HL-60/S4 (cell line): ENCODE measurements at regions not wholly inside any gene's neighbourhood (a gene's known extent, or its start where the extent isn't known, plus 50 kb on each side); places are given as distances from the start of the nearest gene placed in this dataset.

Source experiments
- in situ Hi-C: fragments of 300-500 bp; cut with MboI; formaldehyde crosslinking; loops from 2 replicates; pipeline ENCODE4 v1.14.3; 2022; ENCODE audit warnings: low sequenced_read_pairs

DNA sequence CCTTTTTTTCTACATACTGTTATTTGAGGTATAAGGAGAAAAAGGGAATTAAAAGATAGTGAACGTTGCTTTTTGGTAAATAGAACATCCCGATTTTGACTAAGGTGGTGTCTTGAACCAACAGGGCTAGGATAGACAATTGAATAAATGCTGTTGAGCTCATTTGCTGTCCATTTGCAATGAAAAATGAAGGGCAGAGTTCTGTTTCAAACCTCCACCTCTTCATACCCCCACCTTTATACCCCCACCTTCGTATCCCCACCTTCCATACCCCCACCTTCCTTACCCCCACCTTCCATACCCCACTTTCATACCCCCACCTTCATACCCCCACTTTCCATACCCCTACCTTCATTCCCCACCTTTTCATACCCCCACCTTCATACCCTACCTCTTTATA lies 93.4 kb upstream of the NAA20 start:
- in situ Hi-C loops: no loop called here

DNA sequence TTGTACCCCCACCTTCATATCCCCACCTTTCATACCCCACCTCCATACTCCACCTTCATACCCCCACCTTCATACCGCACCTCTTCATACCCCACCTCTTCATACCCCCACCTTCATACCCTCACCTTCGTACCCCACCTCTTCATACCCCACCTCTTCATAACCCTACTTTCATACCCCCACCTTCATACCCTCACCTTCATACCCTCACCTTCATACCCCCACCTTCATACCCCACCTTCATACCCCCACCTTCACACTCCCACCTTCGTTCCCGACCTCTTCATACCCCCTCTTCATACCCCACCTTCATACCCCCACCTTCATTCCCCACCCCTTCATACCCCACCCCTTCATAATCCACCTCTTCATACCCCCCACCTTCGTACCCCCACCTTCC lies 92.9 kb upstream of the NAA20 start:
- in situ Hi-C loops: no loop called here

DNA sequence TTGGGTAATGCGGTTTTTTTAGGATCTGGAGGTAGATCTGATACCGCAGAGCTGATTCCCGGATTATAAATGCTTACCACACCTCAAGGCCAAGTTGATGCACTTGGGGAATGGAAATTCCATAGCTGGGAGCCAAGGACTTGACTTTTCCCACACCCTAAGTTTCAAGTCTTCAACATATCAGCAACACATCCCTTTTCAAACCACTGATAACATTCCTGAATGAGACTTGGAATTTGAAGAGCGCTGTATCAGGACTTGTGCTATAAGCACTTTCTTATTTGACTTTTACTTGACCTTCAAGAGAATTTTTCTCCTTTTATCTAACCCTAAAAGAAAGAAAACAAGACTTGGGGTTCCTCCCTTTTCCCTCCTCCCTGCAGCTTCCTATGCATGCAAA lies 90.6 kb upstream of the NAA20 start:
- in situ Hi-C loops: no loop called here

DNA sequence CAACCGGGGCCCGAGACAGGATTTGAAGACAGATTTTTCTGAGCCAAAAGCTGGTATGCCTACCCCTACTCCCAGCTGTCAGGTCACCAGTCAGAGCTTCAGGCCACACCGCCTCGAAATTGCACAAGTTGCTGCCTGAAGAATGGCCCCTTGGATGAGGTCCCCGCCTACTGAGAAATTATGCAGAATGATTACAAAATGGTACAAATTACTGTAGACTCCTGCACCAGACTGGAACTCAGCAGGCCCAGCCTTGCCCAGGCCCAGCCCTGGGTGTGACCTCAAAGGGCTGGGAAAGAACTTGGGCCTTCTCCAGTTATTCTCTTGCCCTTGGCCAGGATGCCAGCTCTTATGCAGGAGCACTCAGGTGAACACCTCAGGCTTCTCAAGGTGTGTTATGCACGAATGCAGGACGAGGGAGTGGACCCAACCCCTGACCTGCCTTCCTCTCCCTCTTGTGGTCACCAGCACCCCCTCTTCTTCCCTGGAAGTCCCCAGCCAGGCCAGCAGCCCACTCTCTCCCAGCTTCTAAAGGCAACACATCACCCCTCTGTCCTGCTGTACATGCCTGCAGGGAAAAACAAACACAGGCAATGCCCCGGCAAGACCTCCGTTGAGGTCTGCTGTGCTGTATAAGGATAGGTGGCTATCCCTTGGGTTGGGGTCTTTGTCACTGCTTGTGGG lies 88.7 kb upstream of the NAA20 start:
- in situ Hi-C loops: no loop called here

DNA sequence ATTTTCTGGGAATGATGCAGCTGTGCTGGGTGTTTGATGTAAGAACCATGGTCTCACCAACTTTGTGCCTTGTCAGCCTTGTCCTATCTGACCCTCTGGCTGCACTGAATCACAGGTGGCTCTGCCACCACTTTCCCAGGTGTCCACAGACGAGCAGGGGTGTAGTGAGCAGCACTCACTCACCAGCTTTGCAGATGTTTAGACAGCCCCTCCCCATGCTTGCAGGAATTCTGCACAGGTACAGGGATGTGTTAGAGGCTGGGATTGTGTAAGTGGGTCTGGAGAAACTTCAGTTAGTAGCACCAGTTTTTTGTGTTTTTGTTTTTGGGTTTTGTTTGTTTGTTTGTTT lies 88.2 kb upstream of the NAA20 start:
- in situ Hi-C loops: no loop called here

DNA sequence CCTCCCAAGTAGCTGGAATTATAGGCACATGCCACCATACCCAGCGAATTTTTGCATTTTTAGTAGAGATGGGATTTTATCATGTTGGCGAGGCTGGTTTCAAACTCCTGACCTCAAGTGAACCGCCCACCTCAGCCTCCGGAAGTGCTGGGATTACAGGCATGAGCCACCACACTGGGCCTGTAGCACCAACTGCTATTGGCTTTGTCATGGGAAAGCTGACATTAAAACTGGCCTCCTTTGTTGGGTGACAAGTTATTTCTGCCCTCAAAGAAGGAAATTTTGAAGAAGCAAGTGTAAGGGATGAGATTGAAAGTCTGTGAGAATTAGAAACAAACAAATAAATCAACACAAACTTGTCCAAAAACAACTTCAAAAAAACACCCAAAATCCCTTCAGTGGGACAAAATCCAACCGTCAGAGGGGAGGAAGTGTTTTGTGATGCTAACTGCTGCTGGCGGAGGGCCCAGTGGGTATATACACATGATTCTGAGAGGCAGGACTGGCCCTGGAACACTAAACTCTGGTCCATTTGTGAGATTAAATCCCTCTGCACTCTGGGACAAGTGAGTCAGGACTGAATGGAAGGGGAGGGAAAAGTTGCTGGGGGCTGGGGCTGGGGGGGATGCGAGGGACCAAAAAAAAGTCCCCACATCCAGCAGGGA lies 87.5 kb upstream of the NAA20 start:
- in situ Hi-C loops: no loop called here

DNA sequence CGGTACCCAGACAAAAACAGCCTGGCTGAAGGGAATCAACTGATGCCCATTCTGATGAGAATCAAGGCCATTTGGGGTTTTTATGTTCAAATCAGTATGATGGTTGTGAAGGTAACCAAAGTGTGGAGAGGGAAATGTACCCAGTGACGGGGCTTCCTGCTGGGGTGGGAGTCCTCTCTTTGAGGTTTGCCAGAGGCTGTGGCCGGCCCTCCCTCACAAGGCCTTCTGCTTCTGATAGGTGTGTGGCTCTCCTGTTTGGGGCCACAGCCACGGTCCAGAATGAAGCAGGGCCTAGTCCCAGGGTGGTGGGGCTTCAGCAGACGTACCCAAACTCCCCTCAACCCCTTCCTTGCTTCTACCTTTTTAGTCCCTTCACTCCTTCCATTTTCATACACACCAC lies 86.7 kb upstream of the NAA20 start:
- in situ Hi-C loops: no loop called here

DNA sequence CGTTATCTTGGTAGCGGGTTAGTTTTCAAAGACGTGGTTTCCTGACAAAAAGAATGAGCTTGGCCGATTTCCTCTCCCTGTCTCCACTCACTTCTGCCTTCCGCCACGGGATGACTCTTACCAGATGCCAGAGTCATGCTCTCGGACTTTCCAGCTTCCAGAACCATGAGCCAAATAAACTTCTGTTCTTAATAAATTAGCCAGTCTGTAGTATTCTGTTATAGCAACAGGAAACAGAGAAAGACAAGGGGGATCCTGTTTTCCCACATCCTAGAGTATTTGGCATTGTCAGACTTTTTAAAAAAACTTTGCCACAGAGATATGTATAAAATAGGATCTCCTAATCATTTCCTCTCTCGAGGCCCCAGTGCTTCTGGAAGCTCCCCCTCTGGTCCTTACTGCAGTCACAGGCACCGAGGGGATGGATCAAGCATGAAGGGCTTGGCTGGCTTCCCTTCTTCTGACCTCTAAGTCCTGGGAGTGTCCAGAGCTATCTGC lies 84.9 kb upstream of the NAA20 start:
- in situ Hi-C loops: no loop called here

DNA sequence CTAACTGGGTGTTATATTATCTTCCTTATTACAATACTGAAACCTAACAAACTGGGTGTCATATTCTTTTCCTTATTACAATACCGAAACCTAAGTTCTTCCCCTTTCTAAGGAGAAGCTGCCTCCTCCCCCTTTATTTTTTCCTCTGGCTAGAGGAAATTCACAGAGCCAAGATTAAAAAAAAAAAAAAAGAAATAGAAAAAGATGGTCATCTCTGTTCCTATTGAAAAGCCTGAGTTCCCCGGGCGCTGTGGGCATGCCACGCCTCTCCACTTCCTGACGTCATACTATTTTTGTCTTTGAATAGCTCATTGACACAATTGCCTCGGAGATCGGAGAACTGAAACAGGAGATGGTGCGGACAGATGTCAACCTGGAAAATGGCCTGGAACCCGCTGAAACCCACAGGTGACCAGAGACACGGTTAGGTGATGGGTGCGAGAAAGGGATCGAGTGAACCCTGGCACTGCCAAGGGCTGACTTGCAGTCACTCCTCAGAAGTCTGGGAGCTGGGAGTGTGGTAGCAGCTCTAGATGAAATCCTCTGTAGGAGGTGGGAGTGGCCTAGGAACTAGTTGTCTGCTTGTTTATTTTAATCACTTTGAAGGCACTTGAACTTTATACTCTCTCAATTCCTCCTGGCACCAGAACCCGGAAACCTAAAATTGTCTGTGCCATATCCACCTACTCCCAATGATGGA lies 82.2 kb upstream of the NAA20 start:
- in situ Hi-C loops: no loop called here

DNA sequence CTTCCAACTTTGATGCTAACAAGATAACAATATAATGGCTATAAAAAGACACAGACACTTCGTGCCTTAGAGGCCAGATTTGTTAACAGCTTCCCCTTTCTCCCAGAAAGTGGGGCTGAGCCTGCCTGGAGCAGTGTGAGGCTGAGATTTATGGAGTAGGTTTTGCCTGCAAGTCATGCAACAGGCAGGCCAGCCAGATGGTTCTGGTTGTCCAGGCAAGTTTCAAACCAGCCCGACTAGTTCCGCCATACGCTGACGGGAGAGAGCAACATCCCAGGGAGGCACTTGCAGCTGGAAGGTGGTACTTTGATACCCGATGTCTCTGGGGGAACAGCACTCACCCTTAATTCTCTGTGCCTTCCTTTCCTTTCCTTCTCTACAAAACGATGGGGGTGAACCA lies 81.3 kb upstream of the NAA20 start:
- in situ Hi-C loops: no loop called here

DNA sequence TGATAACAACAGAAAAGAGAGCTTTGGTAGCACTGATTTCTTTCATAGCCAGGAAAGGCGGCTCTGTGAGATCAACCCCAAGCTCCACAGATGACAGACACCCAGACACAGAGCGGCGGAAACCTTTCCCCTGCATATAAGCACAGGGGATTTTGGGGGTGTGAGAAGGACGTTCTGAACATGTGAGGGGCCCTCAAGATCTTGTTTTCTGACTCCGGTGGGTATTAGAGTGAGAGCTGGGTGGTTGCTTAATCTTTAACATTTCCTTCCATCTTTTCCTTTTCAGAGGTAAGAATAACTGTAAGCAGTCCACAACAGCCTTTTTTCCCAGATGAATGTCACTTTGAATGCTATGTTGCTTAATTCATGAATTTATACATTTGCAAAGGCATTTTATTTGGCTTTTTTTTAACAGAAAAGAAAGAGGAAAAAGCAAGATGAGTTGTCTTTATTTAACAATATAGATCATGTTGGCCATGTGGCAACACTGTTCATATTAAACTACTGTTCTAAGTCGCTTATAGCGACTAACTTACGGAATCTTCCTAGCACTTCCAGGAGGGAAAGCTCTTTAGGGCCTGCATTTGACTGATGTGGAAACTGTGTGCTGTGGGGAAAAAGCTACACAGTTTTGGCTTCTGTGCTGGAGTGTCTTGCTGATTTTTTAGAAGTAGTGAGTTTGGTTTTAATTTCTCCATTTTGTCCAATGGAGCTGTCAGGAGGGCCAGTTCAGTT lies 80.5 kb upstream of the NAA20 start:
- in situ Hi-C loops: no loop called here

DNA sequence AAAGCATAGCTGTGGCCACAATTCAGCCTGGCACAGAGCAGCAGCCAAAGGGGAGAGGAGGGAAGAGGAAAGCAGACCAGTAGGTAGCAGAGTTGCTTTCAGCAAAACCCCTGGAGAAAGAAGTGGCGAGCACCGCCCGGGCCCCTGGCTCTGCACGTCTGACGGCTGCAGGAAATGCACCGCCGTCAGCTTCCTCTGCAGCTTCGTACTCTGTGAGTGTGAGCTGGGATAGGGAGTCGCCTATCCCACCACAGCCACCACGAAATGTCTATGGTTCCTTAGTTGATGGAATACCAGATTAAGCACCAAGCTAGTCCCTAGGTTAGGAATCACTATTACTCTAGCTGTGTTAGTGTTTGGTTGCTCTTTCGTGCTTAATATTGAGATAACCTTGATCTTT lies 79.9 kb upstream of the NAA20 start:
- in situ Hi-C loops: no loop called here

DNA sequence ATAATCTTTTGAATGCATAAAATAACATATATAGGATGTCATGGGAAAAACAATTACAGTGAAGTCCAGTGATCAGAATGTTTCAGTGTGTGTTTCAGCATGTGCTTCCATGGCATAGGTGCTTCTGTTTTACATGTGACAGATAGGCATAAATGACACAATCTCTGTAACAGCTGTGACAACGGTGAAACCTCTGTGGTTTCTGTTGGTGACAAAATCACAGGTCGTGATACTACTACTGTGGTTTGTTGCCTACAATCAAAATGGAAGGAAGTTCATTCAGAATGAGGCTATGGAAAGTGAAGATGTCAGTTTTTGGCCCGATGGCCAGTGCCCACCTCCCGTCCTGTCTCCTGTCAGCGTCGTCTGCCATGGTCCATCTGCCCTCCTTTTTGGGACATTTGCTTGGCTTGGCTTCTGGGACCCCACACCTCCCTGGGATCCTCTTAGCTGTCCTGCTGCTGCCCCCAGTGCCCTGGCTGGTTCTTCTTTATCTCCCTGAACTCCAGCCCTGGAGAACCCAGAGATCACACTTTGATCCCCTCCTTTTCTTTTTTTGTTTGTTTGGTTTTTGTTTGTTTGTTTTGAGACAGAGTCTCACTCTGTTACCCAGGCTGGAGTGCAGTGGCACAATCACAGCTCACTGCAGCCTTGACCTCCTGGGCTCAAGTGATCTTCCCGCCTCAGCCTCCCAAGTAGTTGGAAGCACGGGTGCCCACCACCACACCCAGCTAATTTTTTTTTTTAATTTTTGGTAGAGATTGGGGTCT lies 79.3 kb upstream of the NAA20 start:
- in situ Hi-C loops: no loop called here

DNA sequence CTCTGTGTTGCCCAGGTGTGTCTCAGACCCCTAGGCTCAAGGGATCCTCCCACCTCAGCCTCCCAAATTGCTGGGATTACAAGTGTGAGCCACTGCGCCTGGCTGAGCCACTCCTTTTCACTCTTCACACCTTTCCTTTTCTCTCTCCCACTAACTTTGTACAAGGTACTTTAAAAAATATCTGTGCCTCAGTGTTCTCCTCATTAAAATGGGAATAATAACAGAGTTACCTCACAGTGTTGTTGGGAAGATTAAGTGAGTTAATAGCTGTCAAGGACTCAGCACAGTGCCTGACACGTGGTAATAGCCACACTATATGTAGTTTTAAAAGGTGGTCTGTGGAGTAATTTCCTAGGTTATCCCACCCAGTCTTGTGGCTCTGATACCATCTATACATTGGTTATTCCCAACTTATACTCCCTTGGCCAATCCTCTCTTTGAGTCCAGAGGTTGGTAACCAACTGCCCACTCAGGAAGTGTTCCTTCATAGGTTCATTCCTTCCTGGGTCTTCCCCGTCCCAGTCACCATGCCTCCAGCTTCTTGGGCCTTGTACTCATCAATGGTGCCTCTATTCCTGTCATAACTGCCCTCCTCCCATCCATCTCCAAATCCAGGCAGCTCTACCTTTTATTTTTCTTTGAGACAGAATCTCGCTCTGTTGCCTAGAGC lies 78.6 kb upstream of the NAA20 start:
- in situ Hi-C loops: no loop called here

DNA sequence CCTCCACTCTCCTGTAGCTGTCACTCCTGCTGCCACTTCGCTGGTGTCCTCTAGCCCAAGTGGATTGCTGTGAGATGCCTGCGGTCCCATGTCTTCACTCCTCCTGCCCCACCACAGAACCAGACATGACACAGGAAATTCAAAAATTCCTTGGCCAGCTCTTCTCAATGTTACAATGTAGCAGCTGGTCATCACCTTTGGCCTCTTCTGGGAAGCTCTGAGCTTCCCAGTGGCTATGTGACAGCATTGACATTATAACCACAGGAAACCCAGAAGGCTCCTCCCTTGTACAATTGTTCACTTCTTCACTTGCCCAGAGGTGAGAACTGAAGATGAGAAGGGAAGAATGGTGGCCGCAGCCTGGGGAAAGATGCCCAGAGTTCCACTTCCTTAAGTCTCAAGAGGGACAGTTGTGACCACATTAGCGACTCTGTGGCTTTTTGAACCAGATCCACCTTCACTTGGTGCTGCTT lies 76.1 kb upstream of the NAA20 start:
- in situ Hi-C loops: no loop called here

DNA sequence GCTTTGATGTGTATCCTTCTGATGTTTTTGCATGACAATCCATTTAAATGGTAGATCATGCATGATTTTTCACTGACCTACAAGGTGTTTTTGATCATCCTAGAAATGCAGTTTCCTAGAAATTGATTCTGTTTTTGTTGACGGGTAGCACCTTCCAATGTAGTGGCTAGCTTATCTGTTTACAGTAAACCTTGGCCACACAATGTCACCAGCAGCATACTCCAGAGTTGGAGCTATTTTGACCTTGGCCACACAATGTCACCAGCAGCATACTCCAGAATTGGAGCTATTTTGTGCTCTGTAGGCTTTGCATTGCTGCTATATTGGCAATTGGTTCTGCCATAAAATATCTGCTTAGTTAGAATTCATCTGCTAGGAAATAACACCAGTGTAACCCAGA lies 74.6 kb upstream of the NAA20 start:
- in situ Hi-C loops: no loop called here

DNA sequence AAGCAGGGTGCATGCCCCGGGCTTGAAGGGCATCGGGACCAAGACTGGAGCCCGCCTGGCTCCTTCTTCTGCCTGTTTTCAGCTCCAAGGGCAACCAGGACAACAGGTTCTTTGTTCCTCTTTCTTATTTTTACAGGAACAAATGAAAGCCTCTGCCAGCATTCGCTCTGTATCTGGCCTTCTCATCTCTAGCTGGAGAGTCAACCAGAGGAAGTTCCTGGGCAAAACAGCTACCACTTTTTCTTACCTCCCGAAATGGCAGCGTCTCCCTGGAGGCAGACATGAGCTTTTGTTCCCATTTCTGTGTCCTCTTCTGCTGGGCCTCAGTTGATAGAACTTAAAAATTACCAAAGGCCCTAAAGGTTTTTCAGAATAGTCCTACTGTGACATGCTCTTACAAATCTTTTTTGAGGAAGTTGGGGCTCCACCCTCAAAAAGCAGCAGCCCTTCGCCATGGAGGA lies 74.1 kb upstream of the NAA20 start:
- in situ Hi-C loops: no loop called here

DNA sequence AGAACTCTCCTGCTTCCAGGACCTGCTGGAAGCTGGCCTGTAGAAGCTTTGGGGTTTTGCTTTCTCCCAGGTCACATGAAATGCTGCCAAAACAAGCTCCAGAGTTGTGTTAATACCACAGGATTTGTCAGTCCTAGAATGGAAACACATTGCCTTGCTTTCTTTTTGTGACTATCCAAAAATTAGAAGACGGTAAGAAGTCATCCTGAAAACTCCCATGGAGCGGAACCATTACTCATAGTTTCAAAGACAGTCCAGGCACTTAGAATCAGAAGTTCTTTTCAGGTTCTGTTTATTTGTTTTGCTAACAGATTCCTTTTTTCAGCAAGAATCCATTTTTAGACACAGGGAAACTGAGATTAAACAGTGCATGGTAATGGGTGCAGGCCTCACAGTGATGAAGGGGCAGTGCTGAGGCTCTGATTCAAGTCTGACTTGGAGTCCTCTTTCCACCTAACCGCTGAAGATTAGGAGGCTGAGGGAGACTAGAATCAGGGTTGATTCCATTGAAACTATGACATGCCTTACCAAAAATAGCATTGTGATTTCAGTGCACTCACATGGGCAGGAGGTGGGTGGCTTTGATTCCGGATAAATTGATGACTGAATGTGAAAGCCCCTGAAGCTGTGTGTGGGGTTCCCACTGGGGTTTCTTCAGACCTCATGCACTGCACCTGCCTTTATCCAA lies 72.2 kb upstream of the NAA20 start:
- in situ Hi-C loops: no loop called here
